Sigmoid colon (tissue), 6 donors: ENCODE measurements at regions not wholly inside any gene's neighbourhood (a gene's known extent, or its start where the extent isn't known, plus 50 kb on each side); places are given as distances from the start of the nearest gene placed in this dataset.

Source experiments
- DNase-seq: peaks from one replicate; pipeline ENCODE4 v3.0.0-alpha.2; 2019
- H3K27ac ChIP-seq, 4 donors: fragments of 200-600 bp; sonication (generic); one replicate each; pipeline ENCODE4 v1.5.1; 2016 to 2019; ENCODE audit warnings: mild to moderate bottlenecking in 1 of 4
- H3K27me3 ChIP-seq, 3 donors: fragments of 200-600 bp; sonication (generic); one replicate each; pipeline ENCODE4 v1.5.1; 2019; ENCODE audit warnings: mild to moderate bottlenecking in 1 of 3
- H3K36me3 ChIP-seq, 4 donors: fragments of 200-600 bp; sonication (generic); one replicate each; pipeline ENCODE4 v1.5.1; 2016 to 2019
- H3K4me1 ChIP-seq, 4 donors: fragments of 200-600 bp; sonication (generic); one replicate each; pipeline ENCODE4 v1.5.1; 2017 to 2019
- H3K4me3 ChIP-seq, 4 donors: fragments of 200-600 bp; sonication (generic); one replicate each; pipeline ENCODE4 v1.5.1; 2017 to 2019; ENCODE audit warnings: mild to moderate bottlenecking in 2 of 4, moderate library complexity in 1 of 4
- H3K9me3 ChIP-seq, 4 donors: fragments of 200-600 bp in 3 of 4; sonication (generic) in 3 of 4; one replicate each; pipeline versions ENCODE4 v1.5.1 to v1.6.1; 2013 to 2019
- CTCF ChIP-seq, 4 experiments: fragments of 450-650 bp in 3 of 4; fragments of 200-600 bp in 1 of 4; IDR thresholded peaks; one replicate each; pipeline ENCODE4 v1.5.1; 2016 to 2019; ENCODE audit warnings: antibody characterized with exemption in 4 of 4, mild to moderate bottlenecking in 3 of 4, moderate library complexity in 2 of 4
- EP300 ChIP-seq, 4 donors: sonication (generic); formaldehyde crosslinking; IDR thresholded peaks; one replicate each; pipeline ENCODE4 v1.6.1; 2017; ENCODE audit warnings: antibody characterized with exemption in 4 of 4
- POLR2A ChIP-seq, 2 donors: fragments of 450-650 bp; IDR thresholded peaks; one replicate each; pipeline ENCODE4 v1.6.1; 2016; ENCODE audit warnings: antibody characterized with exemption in 2 of 2, mild to moderate bottlenecking in 2 of 2, moderate library complexity in 2 of 2
- POLR2AphosphoS5 ChIP-seq, 4 donors: sonication (generic); formaldehyde crosslinking; IDR thresholded peaks; one replicate each; pipeline ENCODE4 v1.6.1; 2017; ENCODE audit warnings: antibody characterized with exemption in 4 of 4
- WGBS, 2 donors: extraction: QIAGEN DNeasy Blood & Tissue Kit; methylation state at CpG; one replicate each; pipeline ENCODE4 v1.1.7; 2013; 5-methylcytosine and 5-hydroxymethylcytosine counted together
- intact Hi-C: fragments of 100-400 bp; cut with DNase I; formaldehyde crosslinking; loops from one replicate; pipeline ENCODE4 v1.15.1; 2023
- donor health status: healthy with polysubstance abuse.
- donor health status: healthy.

GRCh38 chr6:74073429-74073828 lies 377.4 kb downstream of the CD109 start:
- WGBS, 2 donors, result 76 to 77% methylated on average over 1 of the region's 1 CpG
- TF ChIP-seq POLR2A (IDR thresholded peaks at IDR 0.05), result no peak
- no peak for TF ChIP-seq EP300 (IDR thresholded peaks at IDR 0.05)
- no peak for TF ChIP-seq CTCF (IDR thresholded peaks at IDR 0.05)
- no peak for TF ChIP-seq POLR2AphosphoS5 (IDR thresholded peaks at IDR 0.05)
- Histone ChIP-seq H3K36me3 (no peaks in the 10 kb centered on the region), H3K27ac (no peak overlapping the region), H3K4me1 (peaks cover 0 to 21% (median 12%) of the 10 kb centered on the region in 4 donors), H3K4me3 (no peak overlapping the region), H3K27me3 (no peaks in the 10 kb centered on the region), H3K9me3 (no peaks in the 10 kb centered on the region)
- intact Hi-C loops, result no loop called here
- DNase-seq, result no peak

GRCh38 chr6:74071214-74071613 lies 375.2 kb downstream of the CD109 start:
- H3K4me3 ChIP-seq, result no peak overlapping the region
- no peaks in the 10 kb centered on the region for H3K27me3 ChIP-seq
- H3K4me1 ChIP-seq, result peaks cover 0 to 21% (median 12%) of the 10 kb centered on the region in 4 donors
- no peak for TF ChIP-seq POLR2A (IDR thresholded peaks at IDR 0.05)
- TF ChIP-seq CTCF (IDR thresholded peaks at IDR 0.05), result no peak
- TF ChIP-seq POLR2AphosphoS5 (IDR thresholded peaks at IDR 0.05), result no peak
- TF ChIP-seq EP300 (IDR thresholded peaks at IDR 0.05), result no peak
- H3K36me3 ChIP-seq, result no peaks in the 10 kb centered on the region
- no peaks in the 10 kb centered on the region for H3K9me3 ChIP-seq
- H3K27ac ChIP-seq, result no peak overlapping the region
- intact Hi-C loops, result no loop called here
- DNase-seq, result no peak

GRCh38 chr6:74070711-74071110 lies 374.7 kb downstream of the CD109 start:
- WGBS, 2 donors, result 28 to 74% methylated on average over 1 of the region's 1 CpG
- no peak overlapping the region for H3K4me3 ChIP-seq
- H3K4me1 ChIP-seq, result peaks cover 0 to 21% (median 10%) of the 10 kb centered on the region in 4 donors
- no peaks in the 10 kb centered on the region for H3K36me3 ChIP-seq
- no peak overlapping the region for H3K27ac ChIP-seq
- no peaks in the 10 kb centered on the region for H3K27me3 ChIP-seq
- no peaks in the 10 kb centered on the region for H3K9me3 ChIP-seq
- DNase-seq, result no peak
- TF ChIP-seq CTCF (IDR thresholded peaks at IDR 0.05) (no peak), POLR2A (IDR thresholded peaks at IDR 0.05) (no peak)
- intact Hi-C loops, result no loop called here

- 40 to 58% methylated on average over 1 of the region's 1 CpG for WGBS, 2 donors
- TF ChIP-seq EP300 (IDR thresholded peaks at IDR 0.05), result no peak
- TF ChIP-seq CTCF (IDR thresholded peaks at IDR 0.05), result no peak
- no peak for TF ChIP-seq POLR2A (IDR thresholded peaks at IDR 0.05)
- no peak for TF ChIP-seq POLR2AphosphoS5 (IDR thresholded peaks at IDR 0.05)
- intact Hi-C loops, result no loop called here
Observed at GRCh38 chr6:74070091-74070490, 374.1 kb downstream of the CD109 start.

GRCh38 chr6:74069089-74069581 lies 373.1 kb downstream of the CD109 start:
- H3K27me3 ChIP-seq, result no peaks in the 10 kb centered on the region
- WGBS, 2 donors, result 76 to 78% methylated on average over 4 of the region's 4 CpGs
- TF ChIP-seq EP300 (IDR thresholded peaks at IDR 0.05) (no peak), POLR2A (IDR thresholded peaks at IDR 0.05) (no peak), CTCF (IDR thresholded peaks at IDR 0.05) (no peak), POLR2AphosphoS5 (IDR thresholded peaks at IDR 0.05) (no peak)
- intact Hi-C loops, result no loop called here
- no peak overlapping the region for H3K4me3 ChIP-seq
- peaks cover 0 to 7% (median 4%) of the 10 kb centered on the region in 4 donors for H3K4me1 ChIP-seq
- no peak overlapping the region for H3K27ac ChIP-seq
- H3K9me3 ChIP-seq, result no peaks in the 10 kb centered on the region
- no peak for DNase-seq
- no peaks in the 10 kb centered on the region for H3K36me3 ChIP-seq

More at GRCh38 chr6:74070091-74070490, 374.1 kb downstream of the CD109 start:
- H3K9me3 ChIP-seq, result no peaks in the 10 kb centered on the region
- H3K4me3 ChIP-seq, result no peak overlapping the region
- H3K4me1 ChIP-seq, result peaks cover 0 to 15% (median 10%) of the 10 kb centered on the region in 4 donors
- no peak for DNase-seq
- no peak overlapping the region for H3K27ac ChIP-seq
- H3K27me3 ChIP-seq, result no peaks in the 10 kb centered on the region
- H3K36me3 ChIP-seq, result no peaks in the 10 kb centered on the region
